DND-41 (cell line): ENCODE measurements at regions not wholly inside any gene's neighbourhood (a gene's known extent, or its start where the extent isn't known, plus 50 kb on each side); places are given as distances from the start of the nearest gene placed in this dataset.

Experiments used
- ATAC-seq: fragments of 200-7000 bp; cut with Tn5 transposase; 3 replicates; pipeline ENCODE4 v1.9.1; 2021; ENCODE audit warnings: low read depth; ENCODE audit not compliant: insufficient read depth
- DNase-seq: peaks from one replicate; pipeline ENCODE4 v3.0.0-alpha.2; 2020
- H2AFZ ChIP-seq: 2 replicates; pipeline ENCODE4 v1.6.0; 2012; ENCODE audit warnings: low read depth, low read length
- H3K27ac ChIP-seq: 2 replicates; pipeline ENCODE4 v1.5.1; 2012; ENCODE audit warnings: low read length, inconsistent platforms
- H3K27me3 ChIP-seq: fragments of 200-600 bp; sonication (generic); 2 replicates; pipeline ENCODE4 v1.6.0; 2012; ENCODE audit warnings: low read length, mild to moderate bottlenecking, inconsistent platforms; ENCODE audit not compliant: insufficient read depth, poor library complexity
- H3K36me3 ChIP-seq: 2 replicates; pipeline ENCODE4 v1.5.1; 2012; ENCODE audit warnings: low read length, inconsistent platforms; ENCODE audit not compliant: insufficient read depth
- H3K4me1 ChIP-seq: 2 replicates; pipeline ENCODE4 v1.5.1; 2012; ENCODE audit warnings: mild to moderate bottlenecking, low read length; ENCODE audit not compliant: insufficient read depth
- H3K4me2 ChIP-seq: 2 replicates; pipeline ENCODE4 v1.6.0; 2012; ENCODE audit warnings: mild to moderate bottlenecking, moderate library complexity, low read length, inconsistent platforms; ENCODE audit not compliant: insufficient read depth
- H3K4me3 ChIP-seq, 2 experiments: fragments of 200-600 bp in 1 of 2; shearing (Covaris generic) in 1 of 2; 2 replicates each; pipeline ENCODE4 v1.5.1; 2012 to 2016; ENCODE audit warnings: inconsistent platforms in 2 of 2, low read length in 2 of 2, mild to moderate bottlenecking in 2 of 2, low read depth in 1 of 2, moderate library complexity in 1 of 2
- H3K79me2 ChIP-seq: 2 replicates; pipeline ENCODE4 v1.6.0; 2012; ENCODE audit warnings: low read length, inconsistent platforms; ENCODE audit not compliant: insufficient read depth
- H3K9ac ChIP-seq: 2 replicates; pipeline ENCODE4 v1.6.0; 2012; ENCODE audit warnings: low read depth, mild to moderate bottlenecking, inconsistent platforms, low read length, moderate library complexity
- H3K9me3 ChIP-seq: 2 replicates; pipeline ENCODE4 v1.5.1; 2012; ENCODE audit warnings: low read length, moderate library complexity, mild to moderate bottlenecking, inconsistent platforms; ENCODE audit not compliant: insufficient read depth, severe bottlenecking
- H4K20me1 ChIP-seq: 2 replicates; pipeline ENCODE4 v1.6.0; 2012; ENCODE audit warnings: low read length; ENCODE audit not compliant: insufficient read depth
- CTCF ChIP-seq: IDR thresholded peaks from 2 replicates; pipeline ENCODE4 v1.5.1; 2012; ENCODE audit warnings: borderline replicate concordance, low read length, moderate library complexity, mild to moderate bottlenecking; ENCODE audit not compliant: poor library complexity, severe bottlenecking; ENCODE audit errors: extremely low read depth
- EZH2 ChIP-seq: IDR thresholded peaks from 3 replicates; pipeline ENCODE4 v1.6.1; 2012; ENCODE audit warnings: borderline replicate concordance, low read depth, mild to moderate bottlenecking, moderate library complexity, low read length, inconsistent platforms; ENCODE audit not compliant: severe bottlenecking

DNA sequence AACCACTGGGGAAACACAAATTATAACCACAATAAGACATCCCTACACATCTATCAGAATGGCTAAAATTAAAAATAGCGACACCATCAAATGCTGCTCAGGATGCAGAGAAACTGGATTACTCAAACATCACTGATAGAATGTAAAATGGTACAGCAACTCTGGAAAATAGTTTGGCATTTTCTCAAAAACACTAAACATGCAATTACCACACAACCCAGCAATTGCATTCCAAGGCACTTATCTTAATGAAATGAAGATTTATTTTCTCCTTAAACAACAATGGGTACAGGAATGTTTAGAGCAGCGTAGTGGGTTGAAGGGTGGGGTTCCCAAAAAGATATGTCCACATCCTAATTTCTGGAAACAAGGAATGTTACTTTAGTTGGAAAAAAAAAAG, 309.0 kb upstream of the PMFBP1 start:
- peaks cover 7% of the 10 kb centered on the region for H3K4me1 ChIP-seq

GRCh38 chr16:72475688-72476087, 303.7 kb upstream of the PMFBP1 start:
- TF ChIP-seq CTCF = no peak
- no peak for TF ChIP-seq EZH2
- H2AFZ ChIP-seq = no peak overlapping the region
- no peak for DNase-seq
- no peaks in the 10 kb centered on the region for H3K9me3 ChIP-seq
- no peaks in the 10 kb centered on the region for H3K79me2 ChIP-seq
- H3K27ac ChIP-seq = no peak overlapping the region
- no peak for ATAC-seq
- no peaks in the 10 kb centered on the region; the same call in 1 of the 2 replicates for H4K20me1 ChIP-seq
- H3K27me3 ChIP-seq = no peaks in the 10 kb centered on the region
- H3K9ac ChIP-seq = no peak overlapping the region
- H3K4me2 ChIP-seq = no peak overlapping the region
- H3K4me1 ChIP-seq = no peaks in the 10 kb centered on the region
- no peaks in the 10 kb centered on the region for H3K36me3 ChIP-seq
- no peak overlapping the region for H3K4me3 ChIP-seq

More for the DNA sequence above, 309.0 kb upstream of the PMFBP1 start:
- Histone ChIP-seq H3K9ac (no peak overlapping the region), H3K4me2 (no peak overlapping the region), H3K27me3 (no peaks in the 10 kb centered on the region), H4K20me1 (no peaks in the 10 kb centered on the region; the same call in 1 of the 2 replicates), H3K36me3 (no peaks in the 10 kb centered on the region), H3K9me3 (no peaks in the 10 kb centered on the region), H3K27ac (no peak overlapping the region), H2AFZ (no peak overlapping the region), H3K79me2 (no peaks in the 10 kb centered on the region), H3K4me3 (no peak overlapping the region)
- DNase-seq (no peak), ATAC-seq (no peak)
- TF ChIP-seq CTCF = no peak

- H3K27me3 ChIP-seq = no peaks in the 10 kb centered on the region
- no peak overlapping the region for H3K4me3 ChIP-seq
- H2AFZ ChIP-seq = no peak overlapping the region
- ATAC-seq (peak; percentile 35; the same call in 1 of the 3 replicates), DNase-seq (no peak)
- no peaks in the 10 kb centered on the region for H3K9me3 ChIP-seq
- H3K36me3 ChIP-seq = no peaks in the 10 kb centered on the region
- no peak overlapping the region for H3K9ac ChIP-seq
- H3K27ac ChIP-seq = no peak overlapping the region
- no peak for TF ChIP-seq CTCF
- no peak for TF ChIP-seq EZH2
- no peaks in the 10 kb centered on the region for H3K79me2 ChIP-seq
- H3K4me2 ChIP-seq = no peak overlapping the region
- H4K20me1 ChIP-seq = no peaks in the 10 kb centered on the region; the same call in 1 of the 2 replicates
- no peaks in the 10 kb centered on the region for H3K4me1 ChIP-seq
Measured at GRCh38 chr16:72474501-72475123, 302.7 kb upstream of the PMFBP1 start.
